HEK293 (cell line): ENCODE measurements at regions not wholly inside any gene's neighbourhood (a gene's known extent, or its start where the extent isn't known, plus 50 kb on each side); places are given as distances from the start of the nearest gene placed in this dataset.

Experiments
- GLI4 ChIP-seq: fragments of 450-650 bp; formaldehyde crosslinking; IDR thresholded peaks from 2 replicates; pipeline ENCODE4 v1.5.1; 2016; ENCODE audit warnings: missing biosample characterization, missing genetic modification characterization
- GLIS1 ChIP-seq: fragments of 450-650 bp; formaldehyde crosslinking; IDR thresholded peaks from 2 replicates; pipeline ENCODE4 v1.5.1; 2016; ENCODE audit warnings: missing biosample characterization, missing genetic modification characterization
- KLF9 ChIP-seq: fragments of 450-650 bp; formaldehyde crosslinking; IDR thresholded peaks from 2 replicates; pipeline ENCODE4 v1.5.1; 2016; ENCODE audit warnings: missing biosample characterization, missing genetic modification characterization, low read depth
- SCRT1 ChIP-seq: fragments of 450-650 bp; formaldehyde crosslinking; IDR thresholded peaks from 2 replicates; pipeline ENCODE4 v1.5.1; 2016; ENCODE audit warnings: missing biosample characterization, missing genetic modification characterization, borderline replicate concordance
- TRIM28 ChIP-seq: IDR thresholded peaks from 2 replicates; pipeline ENCODE4 v1.6.1; 2011; ENCODE audit warnings: low read length, control low read depth, borderline replicate concordance
- YY2 ChIP-seq: fragments of 450-650 bp; formaldehyde crosslinking; IDR thresholded peaks from 2 replicates; pipeline ENCODE4 v1.5.1; 2016; ENCODE audit warnings: missing biosample characterization, missing genetic modification characterization
- ZBTB21 ChIP-seq: fragments of 450-650 bp; formaldehyde crosslinking; IDR thresholded peaks from 2 replicates; pipeline ENCODE4 v1.5.1; 2017; ENCODE audit warnings: missing biosample characterization, missing genetic modification characterization
- ZIC2 ChIP-seq: fragments of 450-650 bp; formaldehyde crosslinking; IDR thresholded peaks from 2 replicates; pipeline ENCODE4 v1.5.1; 2016; ENCODE audit warnings: missing biosample characterization, missing genetic modification characterization
- ZNF146 ChIP-seq: fragments of 450-650 bp; formaldehyde crosslinking; IDR thresholded peaks from 2 replicates; pipeline ENCODE4 v1.5.1; 2016; ENCODE audit warnings: missing biosample characterization, missing genetic modification characterization
- ZNF155 ChIP-seq: fragments of 450-650 bp; formaldehyde crosslinking; IDR thresholded peaks from 2 replicates; pipeline ENCODE4 v1.5.1; 2016; ENCODE audit warnings: missing biosample characterization, missing genetic modification characterization
- ZNF157 ChIP-seq: fragments of 450-650 bp; formaldehyde crosslinking; IDR thresholded peaks from 2 replicates; pipeline ENCODE4 v1.5.1; 2016; ENCODE audit warnings: missing biosample characterization, missing genetic modification characterization
- ZNF2 ChIP-seq: fragments of 450-650 bp; formaldehyde crosslinking; IDR thresholded peaks from 2 replicates; pipeline ENCODE4 v1.5.1; 2016; ENCODE audit warnings: missing biosample characterization, missing genetic modification characterization
- ZNF221 ChIP-seq: fragments of 450-650 bp; formaldehyde crosslinking; IDR thresholded peaks from 2 replicates; pipeline ENCODE4 v1.5.1; 2017; ENCODE audit warnings: missing biosample characterization, missing genetic modification characterization, borderline replicate concordance
- ZNF335 ChIP-seq: fragments of 450-650 bp; formaldehyde crosslinking; conservative IDR thresholded peaks from 2 replicates; pipeline ENCODE4 v1.5.1; 2016; ENCODE audit warnings: missing biosample characterization, missing genetic modification characterization
- ZNF354C ChIP-seq: fragments of 450-650 bp; formaldehyde crosslinking; IDR thresholded peaks from 2 replicates; pipeline ENCODE4 v1.5.1; 2016; ENCODE audit warnings: missing biosample characterization, missing genetic modification characterization, low read depth, borderline replicate concordance
- ZNF366 ChIP-seq: fragments of 450-650 bp; formaldehyde crosslinking; conservative IDR thresholded peaks from 2 replicates; pipeline ENCODE4 v1.5.1; 2016; ENCODE audit warnings: missing biosample characterization, missing genetic modification characterization
- ZNF423 ChIP-seq: fragments of 450-650 bp; formaldehyde crosslinking; IDR thresholded peaks from 2 replicates; pipeline ENCODE4 v1.5.1; 2016; ENCODE audit warnings: missing biosample characterization, missing genetic modification characterization
- ZNF549 ChIP-seq: fragments of 450-650 bp; IDR thresholded peaks from 2 replicates; pipeline ENCODE4 v1.5.1; 2018; ENCODE audit warnings: missing biosample characterization, missing genetic modification characterization, mild to moderate bottlenecking, inconsistent platforms, moderate library complexity
- ZNF585B ChIP-seq: fragments of 450-650 bp; formaldehyde crosslinking; IDR thresholded peaks from 2 replicates; pipeline ENCODE4 v1.5.1; 2016; ENCODE audit warnings: missing biosample characterization, missing genetic modification characterization
- ZNF629 ChIP-seq: fragments of 450-650 bp; formaldehyde crosslinking; IDR thresholded peaks from 2 replicates; pipeline ENCODE4 v1.5.1; 2017; ENCODE audit warnings: missing biosample characterization, missing genetic modification characterization
- ZNF747 ChIP-seq: fragments of 450-650 bp; formaldehyde crosslinking; IDR thresholded peaks from 2 replicates; pipeline ENCODE4 v1.5.1; 2016; ENCODE audit warnings: missing biosample characterization, missing genetic modification characterization
- ZSCAN30 ChIP-seq: fragments of 450-650 bp; IDR thresholded peaks from 2 replicates; pipeline ENCODE4 v1.5.1; 2018; ENCODE audit warnings: missing biosample characterization, mild to moderate bottlenecking, missing genetic modification characterization, moderate library complexity
- TF ChIP-seq, protein P1 (sequence below): fragments of 450-650 bp; formaldehyde crosslinking; IDR thresholded peaks from 2 replicates; pipeline ENCODE4 v1.5.1; 2016; ENCODE audit warnings: missing biosample characterization, missing genetic modification characterization
- TF ChIP-seq, protein P2 (sequence below): fragments of 450-650 bp; formaldehyde crosslinking; IDR thresholded peaks from 2 replicates; pipeline ENCODE4 v1.5.1; 2016; ENCODE audit warnings: missing biosample characterization, missing genetic modification characterization
- TF ChIP-seq, protein P3 (sequence below): fragments of 450-650 bp; formaldehyde crosslinking; conservative IDR thresholded peaks from 2 replicates; pipeline ENCODE4 v1.5.1; 2016; ENCODE audit warnings: low read depth, missing biosample characterization, missing genetic modification characterization
- TF ChIP-seq, protein P4 (sequence below): fragments of 450-650 bp; formaldehyde crosslinking; IDR thresholded peaks from 2 replicates; pipeline ENCODE4 v1.5.1; 2016; ENCODE audit warnings: missing biosample characterization, missing genetic modification characterization
- TF ChIP-seq, protein P5 (sequence below): fragments of 450-650 bp; formaldehyde crosslinking; IDR thresholded peaks from 2 replicates; pipeline ENCODE4 v1.5.1; 2016; ENCODE audit warnings: missing biosample characterization, missing genetic modification characterization
- TF ChIP-seq, protein P6 (sequence below): IDR thresholded peaks from 2 replicates; pipeline ENCODE4 v1.6.1; 2011; ENCODE audit warnings: mild to moderate bottlenecking, low read depth, low read length, borderline replicate concordance

DNA sequence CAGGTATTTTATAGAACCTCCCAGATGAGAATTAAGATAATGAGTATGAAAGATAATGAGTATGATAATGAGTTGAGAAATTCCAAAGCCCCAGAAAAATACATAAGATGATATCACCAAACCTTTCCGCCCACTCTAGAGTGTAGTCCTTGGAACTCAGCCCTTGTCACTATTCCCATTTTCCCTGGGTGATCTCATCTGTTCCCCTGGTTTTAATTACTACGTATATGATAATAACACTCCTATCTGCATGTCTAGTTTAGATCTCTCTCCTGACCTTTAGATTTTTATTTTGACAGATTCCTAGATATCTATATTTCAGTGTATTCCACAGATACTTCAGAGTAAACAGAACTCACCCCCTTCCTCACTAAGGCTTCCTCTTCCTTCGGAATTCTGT is 51.0 kb upstream of the ASIP start (continued):
- TF ChIP-seq, protein P1, sequence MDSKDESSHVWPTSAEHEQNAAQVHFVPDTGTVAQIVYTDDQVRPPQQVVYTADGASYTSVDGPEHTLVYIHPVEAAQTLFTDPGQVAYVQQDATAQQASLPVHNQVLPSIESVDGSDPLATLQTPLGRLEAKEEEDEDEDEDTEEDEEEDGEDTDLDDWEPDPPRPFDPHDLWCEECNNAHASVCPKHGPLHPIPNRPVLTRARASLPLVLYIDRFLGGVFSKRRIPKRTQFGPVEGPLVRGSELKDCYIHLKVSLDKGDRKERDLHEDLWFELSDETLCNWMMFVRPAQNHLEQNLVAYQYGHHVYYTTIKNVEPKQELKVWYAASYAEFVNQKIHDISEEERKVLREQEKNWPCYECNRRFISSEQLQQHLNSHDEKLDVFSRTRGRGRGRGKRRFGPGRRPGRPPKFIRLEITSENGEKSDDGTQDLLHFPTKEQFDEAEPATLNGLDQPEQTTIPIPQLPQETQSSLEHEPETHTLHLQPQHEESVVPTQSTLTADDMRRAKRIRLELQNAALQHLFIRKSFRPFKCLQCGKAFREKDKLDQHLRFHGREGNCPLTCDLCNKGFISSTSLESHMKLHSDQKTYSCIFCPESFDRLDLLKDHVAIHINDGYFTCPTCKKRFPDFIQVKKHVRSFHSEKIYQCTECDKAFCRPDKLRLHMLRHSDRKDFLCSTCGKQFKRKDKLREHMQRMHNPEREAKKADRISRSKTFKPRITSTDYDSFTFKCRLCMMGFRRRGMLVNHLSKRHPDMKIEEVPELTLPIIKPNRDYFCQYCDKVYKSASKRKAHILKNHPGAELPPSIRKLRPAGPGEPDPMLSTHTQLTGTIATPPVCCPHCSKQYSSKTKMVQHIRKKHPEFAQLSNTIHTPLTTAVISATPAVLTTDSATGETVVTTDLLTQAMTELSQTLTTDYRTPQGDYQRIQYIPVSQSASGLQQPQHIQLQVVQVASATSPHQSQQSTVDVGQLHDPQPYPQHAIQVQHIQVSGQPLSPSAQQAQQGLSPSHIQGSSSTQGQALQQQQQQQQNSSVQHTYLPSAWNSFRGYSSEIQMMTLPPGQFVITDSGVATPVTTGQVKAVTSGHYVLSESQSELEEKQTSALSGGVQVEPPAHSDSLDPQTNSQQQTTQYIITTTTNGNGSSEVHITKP, result peak; percentile 75; the same call in 1 of the 2 replicates
- TF ChIP-seq ZNF2 (tag by site-specific recombination), result no peak
- no peak for TF ChIP-seq ZIC2 (tag by site-specific recombination)
- TF ChIP-seq, protein P2, sequence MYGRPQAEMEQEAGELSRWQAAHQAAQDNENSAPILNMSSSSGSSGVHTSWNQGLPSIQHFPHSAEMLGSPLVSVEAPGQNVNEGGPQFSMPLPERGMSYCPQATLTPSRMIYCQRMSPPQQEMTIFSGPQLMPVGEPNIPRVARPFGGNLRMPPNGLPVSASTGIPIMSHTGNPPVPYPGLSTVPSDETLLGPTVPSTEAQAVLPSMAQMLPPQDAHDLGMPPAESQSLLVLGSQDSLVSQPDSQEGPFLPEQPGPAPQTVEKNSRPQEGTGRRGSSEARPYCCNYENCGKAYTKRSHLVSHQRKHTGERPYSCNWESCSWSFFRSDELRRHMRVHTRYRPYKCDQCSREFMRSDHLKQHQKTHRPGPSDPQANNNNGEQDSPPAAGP (tag by site-specific recombination), result no peak
- TF ChIP-seq ZNF366 (tag by site-specific recombination), result 0 out of 2 replicates have a peak, but pooled peaks have one; percentile 20
- TF ChIP-seq ZNF146 (tag by site-specific recombination), result no peak
- TF ChIP-seq, protein P3, sequence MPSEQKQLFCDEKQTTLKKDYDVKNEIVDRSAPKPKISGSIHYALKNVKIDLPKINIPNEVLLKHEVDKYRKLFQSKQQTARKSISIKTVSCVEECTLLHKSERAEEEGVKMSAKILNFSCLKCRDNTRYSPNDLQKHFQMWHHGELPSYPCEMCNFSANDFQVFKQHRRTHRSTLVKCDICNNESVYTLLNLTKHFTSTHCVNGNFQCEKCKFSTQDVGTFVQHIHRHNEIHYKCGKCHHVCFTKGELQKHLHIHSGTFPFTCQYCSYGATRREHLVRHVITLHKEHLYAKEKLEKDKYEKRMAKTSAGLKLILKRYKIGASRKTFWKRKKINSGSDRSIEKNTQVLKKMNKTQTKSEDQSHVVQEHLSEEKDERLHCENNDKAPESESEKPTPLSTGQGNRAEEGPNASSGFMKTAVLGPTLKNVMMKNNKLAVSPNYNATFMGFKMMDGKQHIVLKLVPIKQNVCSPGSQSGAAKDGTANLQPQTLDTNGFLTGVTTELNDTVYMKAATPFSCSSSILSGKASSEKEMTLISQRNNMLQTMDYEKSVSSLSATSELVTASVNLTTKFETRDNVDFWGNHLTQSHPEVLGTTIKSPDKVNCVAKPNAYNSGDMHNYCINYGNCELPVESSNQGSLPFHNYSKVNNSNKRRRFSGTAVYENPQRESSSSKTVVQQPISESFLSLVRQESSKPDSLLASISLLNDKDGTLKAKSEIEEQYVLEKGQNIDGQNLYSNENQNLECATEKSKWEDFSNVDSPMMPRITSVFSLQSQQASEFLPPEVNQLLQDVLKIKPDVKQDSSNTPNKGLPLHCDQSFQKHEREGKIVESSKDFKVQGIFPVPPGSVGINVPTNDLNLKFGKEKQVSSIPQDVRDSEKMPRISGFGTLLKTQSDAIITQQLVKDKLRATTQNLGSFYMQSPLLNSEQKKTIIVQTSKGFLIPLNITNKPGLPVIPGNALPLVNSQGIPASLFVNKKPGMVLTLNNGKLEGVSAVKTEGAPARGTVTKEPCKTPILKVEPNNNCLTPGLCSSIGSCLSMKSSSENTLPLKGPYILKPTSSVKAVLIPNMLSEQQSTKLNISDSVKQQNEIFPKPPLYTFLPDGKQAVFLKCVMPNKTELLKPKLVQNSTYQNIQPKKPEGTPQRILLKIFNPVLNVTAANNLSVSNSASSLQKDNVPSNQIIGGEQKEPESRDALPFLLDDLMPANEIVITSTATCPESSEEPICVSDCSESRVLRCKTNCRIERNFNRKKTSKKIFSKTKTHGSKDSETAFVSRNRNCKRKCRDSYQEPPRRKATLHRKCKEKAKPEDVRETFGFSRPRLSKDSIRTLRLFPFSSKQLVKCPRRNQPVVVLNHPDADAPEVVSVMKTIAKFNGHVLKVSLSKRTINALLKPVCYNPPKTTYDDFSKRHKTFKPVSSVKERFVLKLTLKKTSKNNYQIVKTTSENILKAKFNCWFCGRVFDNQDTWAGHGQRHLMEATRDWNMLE, result no peak
- TF ChIP-seq ZNF335 (tag by site-specific recombination), result peak; percentile 32; the same call in 1 of the 2 replicates
- TF ChIP-seq ZNF157, result no peak
- TF ChIP-seq ZNF629 (tag by site-specific recombination), result peak; percentile 61
- TF ChIP-seq TRIM28, result no peak
- no peak for TF ChIP-seq SCRT1 (tag by site-specific recombination)
- TF ChIP-seq ZNF747, result no peak
- TF ChIP-seq, protein P4, sequence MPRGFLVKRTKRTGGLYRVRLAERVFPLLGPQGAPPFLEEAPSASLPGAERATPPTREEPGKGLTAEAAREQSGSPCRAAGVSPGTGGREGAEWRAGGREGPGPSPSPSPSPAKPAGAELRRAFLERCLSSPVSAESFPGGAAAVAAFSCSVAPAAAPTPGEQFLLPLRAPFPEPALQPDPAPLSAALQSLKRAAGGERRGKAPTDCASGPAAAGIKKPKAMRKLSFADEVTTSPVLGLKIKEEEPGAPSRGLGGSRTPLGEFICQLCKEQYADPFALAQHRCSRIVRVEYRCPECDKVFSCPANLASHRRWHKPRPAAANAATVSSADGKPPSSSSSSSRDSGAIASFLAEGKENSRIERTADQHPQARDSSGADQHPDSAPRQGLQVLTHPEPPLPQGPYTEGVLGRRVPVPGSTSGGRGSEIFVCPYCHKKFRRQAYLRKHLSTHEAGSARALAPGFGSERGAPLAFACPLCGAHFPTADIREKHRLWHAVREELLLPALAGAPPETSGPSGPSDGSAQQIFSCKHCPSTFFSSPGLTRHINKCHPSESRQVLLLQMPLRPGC (tag by site-specific recombination), result no peak
- no peak for TF ChIP-seq ZNF585B (tag by site-specific recombination)
- TF ChIP-seq, protein P5, sequence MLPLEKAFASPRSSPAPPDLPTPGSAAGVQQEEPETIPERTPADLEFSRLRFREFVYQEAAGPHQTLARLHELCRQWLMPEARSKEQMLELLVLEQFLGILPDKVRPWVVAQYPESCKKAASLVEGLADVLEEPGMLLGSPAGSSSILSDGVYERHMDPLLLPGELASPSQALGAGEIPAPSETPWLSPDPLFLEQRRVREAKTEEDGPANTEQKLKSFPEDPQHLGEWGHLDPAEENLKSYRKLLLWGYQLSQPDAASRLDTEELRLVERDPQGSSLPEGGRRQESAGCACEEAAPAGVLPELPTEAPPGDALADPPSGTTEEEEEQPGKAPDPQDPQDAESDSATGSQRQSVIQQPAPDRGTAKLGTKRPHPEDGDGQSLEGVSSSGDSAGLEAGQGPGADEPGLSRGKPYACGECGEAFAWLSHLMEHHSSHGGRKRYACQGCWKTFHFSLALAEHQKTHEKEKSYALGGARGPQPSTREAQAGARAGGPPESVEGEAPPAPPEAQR, result no peak
- TF ChIP-seq ZBTB21 (tag by site-specific recombination), result no peak
- no peak for TF ChIP-seq ZNF549 (tag by site-specific recombination)
- TF ChIP-seq, protein P6, sequence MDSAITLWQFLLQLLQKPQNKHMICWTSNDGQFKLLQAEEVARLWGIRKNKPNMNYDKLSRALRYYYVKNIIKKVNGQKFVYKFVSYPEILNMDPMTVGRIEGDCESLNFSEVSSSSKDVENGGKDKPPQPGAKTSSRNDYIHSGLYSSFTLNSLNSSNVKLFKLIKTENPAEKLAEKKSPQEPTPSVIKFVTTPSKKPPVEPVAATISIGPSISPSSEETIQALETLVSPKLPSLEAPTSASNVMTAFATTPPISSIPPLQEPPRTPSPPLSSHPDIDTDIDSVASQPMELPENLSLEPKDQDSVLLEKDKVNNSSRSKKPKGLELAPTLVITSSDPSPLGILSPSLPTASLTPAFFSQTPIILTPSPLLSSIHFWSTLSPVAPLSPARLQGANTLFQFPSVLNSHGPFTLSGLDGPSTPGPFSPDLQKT, result no peak
- TF ChIP-seq GLIS1 (tag by site-specific recombination), result peak; percentile 6; the same call in 1 of the 2 replicates
- TF ChIP-seq KLF9 (tag by site-specific recombination), result no peak
- TF ChIP-seq ZSCAN30, result no peak
- no peak for TF ChIP-seq ZNF423 (tag by site-specific recombination)
- TF ChIP-seq ZNF221 (tag by site-specific recombination), result no peak
- TF ChIP-seq YY2 (tag by site-specific recombination), result no peak
- no peak for TF ChIP-seq GLI4 (tag by site-specific recombination)
- no peak for TF ChIP-seq ZNF155 (tag by site-specific recombination)
- TF ChIP-seq ZNF354C (tag by site-specific recombination), result no peak
